Spleen (tissue), 7 donors: ENCODE measurements at regions not wholly inside any gene's neighbourhood (a gene's known extent, or its start where the extent isn't known, plus 50 kb on each side); places are given as distances from the start of the nearest gene placed in this dataset.

Experiments used
- POLR2A ChIP-seq, 3 donors: fragments of 450-650 bp; IDR thresholded peaks; one replicate each; pipeline ENCODE4 v1.5.1; 2017; ENCODE audit warnings: antibody characterized with exemption in 3 of 3, mild to moderate bottlenecking in 1 of 3
- POLR2AphosphoS5 ChIP-seq, 3 donors: sonication (generic); formaldehyde crosslinking; IDR thresholded peaks; one replicate each; pipeline ENCODE4 v1.5.1; 2017; ENCODE audit warnings: antibody characterized with exemption in 3 of 3
- TF ChIP-seq, protein P1 (sequence below), 11 experiments: fragments of 200-600 bp in 7 of 11; fragments of 450-650 bp in 4 of 11; sonication (generic) in 4 of 11; IDR thresholded peaks in 8 of 11; conservative IDR thresholded peaks in 3 of 11; 1 replicate in 7 of 11; 2 replicates in 4 of 11; pipeline versions ENCODE4 v1.4.0 to v1.8.0; 2016 to 2021; ENCODE audit warnings: antibody characterized with exemption in 11 of 11, inconsistent platforms in 4 of 11, mild to moderate bottlenecking in 1 of 11
- donor health status: DM: no; HTN: no; CAD: no; lungs with moderate emphysema.
- donor health status: DM: no; HTN: no; CAD: no.
- donor health status: DM: no; HTN: no; CAD: no.

DNA sequence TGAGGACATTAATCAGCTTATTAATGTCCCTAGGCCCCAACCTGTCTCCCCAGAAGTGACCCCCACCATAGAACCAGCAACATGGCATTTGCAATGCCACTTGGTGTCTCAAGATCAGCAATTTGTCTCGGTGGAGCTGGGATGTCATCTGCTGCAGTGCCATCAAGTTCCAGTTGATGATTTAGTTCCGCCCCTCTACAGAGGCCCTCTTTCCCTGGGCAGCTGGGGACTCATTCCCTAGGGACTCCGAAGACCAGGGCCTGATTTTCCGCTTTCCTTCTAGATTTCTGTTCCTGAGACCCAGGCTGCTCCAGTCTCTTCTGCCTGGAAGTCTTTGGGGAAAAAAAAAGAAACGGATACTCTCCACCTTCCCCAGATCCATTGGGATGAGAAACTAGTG is 122.5 kb upstream of the NANOS1 start:
- TF ChIP-seq, protein P1, sequence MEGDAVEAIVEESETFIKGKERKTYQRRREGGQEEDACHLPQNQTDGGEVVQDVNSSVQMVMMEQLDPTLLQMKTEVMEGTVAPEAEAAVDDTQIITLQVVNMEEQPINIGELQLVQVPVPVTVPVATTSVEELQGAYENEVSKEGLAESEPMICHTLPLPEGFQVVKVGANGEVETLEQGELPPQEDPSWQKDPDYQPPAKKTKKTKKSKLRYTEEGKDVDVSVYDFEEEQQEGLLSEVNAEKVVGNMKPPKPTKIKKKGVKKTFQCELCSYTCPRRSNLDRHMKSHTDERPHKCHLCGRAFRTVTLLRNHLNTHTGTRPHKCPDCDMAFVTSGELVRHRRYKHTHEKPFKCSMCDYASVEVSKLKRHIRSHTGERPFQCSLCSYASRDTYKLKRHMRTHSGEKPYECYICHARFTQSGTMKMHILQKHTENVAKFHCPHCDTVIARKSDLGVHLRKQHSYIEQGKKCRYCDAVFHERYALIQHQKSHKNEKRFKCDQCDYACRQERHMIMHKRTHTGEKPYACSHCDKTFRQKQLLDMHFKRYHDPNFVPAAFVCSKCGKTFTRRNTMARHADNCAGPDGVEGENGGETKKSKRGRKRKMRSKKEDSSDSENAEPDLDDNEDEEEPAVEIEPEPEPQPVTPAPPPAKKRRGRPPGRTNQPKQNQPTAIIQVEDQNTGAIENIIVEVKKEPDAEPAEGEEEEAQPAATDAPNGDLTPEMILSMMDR (IDR thresholded peaks at IDR 0.05 in 8 of 11, conservative IDR thresholded peaks at IDR 0.05 in 3 of 11), result no peak
- TF ChIP-seq POLR2AphosphoS5 (IDR thresholded peaks at IDR 0.05) (no peak), POLR2A (IDR thresholded peaks at IDR 0.05) (no peak)
